Panc1 (cell line): ENCODE measurements at regions not wholly inside any gene's neighbourhood (a gene's known extent, or its start where the extent isn't known, plus 50 kb on each side); places are given as distances from the start of the nearest gene placed in this dataset.

Experiments
- CTCF ChIP-seq: fragments of 450-650 bp; IDR thresholded peaks from 2 replicates; pipeline ENCODE4 v1.5.1; 2017; ENCODE audit warnings: mild to moderate bottlenecking
- POLR2AphosphoS5 ChIP-seq: IDR thresholded peaks from 2 replicates; pipeline ENCODE4 v1.6.1; 2012; ENCODE audit warnings: mild to moderate bottlenecking, low read depth, low read length, moderate library complexity
- REST ChIP-seq, 2 experiments: IDR thresholded peaks; 2 replicates each; pipeline ENCODE4 v1.6.1; 2011 to 2012; ENCODE audit warnings: low read depth in 2 of 2, control low read depth in 1 of 2, low read length in 1 of 2, mild to moderate bottlenecking in 1 of 2, moderate library complexity in 1 of 2; ENCODE audit not compliant: insufficient read depth in 1 of 2
- SIN3A ChIP-seq: IDR thresholded peaks from 2 replicates; pipeline ENCODE4 v1.6.1; 2012; ENCODE audit warnings: low read depth, mild to moderate bottlenecking, low read length, moderate library complexity, borderline replicate concordance; ENCODE audit not compliant: insufficient read depth
- TCF7L2 ChIP-seq: IDR thresholded peaks from 2 replicates; pipeline ENCODE4 v1.6.1; 2011; ENCODE audit warnings: mild to moderate bottlenecking, low read depth, low read length, inconsistent platforms

GRCh38 chr5:3662344-3662743 lies 66.7 kb downstream of the IRX1 start:
- TF ChIP-seq CTCF (no peak), REST (IDR thresholded peaks at IDR 0.05; ENCODE audit: insufficient read depth in 1 of 2, low read depth in 2 of 2, low read length in 1 of 2) (no peak), SIN3A (no peak), POLR2AphosphoS5 (no peak), TCF7L2 (no peak)
